Panc1 (cell line): ENCODE measurements at regions not wholly inside any gene's neighbourhood (a gene's known extent, or its start where the extent isn't known, plus 50 kb on each side); places are given as distances from the start of the nearest gene placed in this dataset.

Experiments used
- ATAC-seq: fragments of 200-7000 bp; cut with Tn5 transposase; 2 replicates; pipeline ENCODE4 v1.9.1; 2020; ENCODE audit warnings: mild to moderate bottlenecking, moderate library complexity
- BruUV-seq: library from RNA; stranded (reverse); fragments of 400-500 nt; replicated peaks from 2 replicates; lab custom pipeline; 2021; lab: Mats Ljungman, UMichigan
- CTCF ChIA-PET: fragments of 300-600 bp; sonication (Branson Sonifier 250); formaldehyde crosslinking; loops from one replicate; lab custom pipeline; 2022; ENCODE audit warnings: antibody characterized with exemption; lab: Charles Lee
- POLR2A ChIA-PET: fragments of 300-600 bp; sonication (Branson Sonifier 250); formaldehyde crosslinking; loops from one replicate; lab custom pipeline; 2022; ENCODE audit warnings: antibody characterized with exemption; lab: Charles Lee
- DNase-seq: peaks from one replicate; pipeline ENCODE4 v3.0.0-alpha.2; 2010; ENCODE audit warnings: low read depth, low spot score
- H3K27ac ChIP-seq: 2 replicates; pipeline ENCODE4 v1.5.1; 2011; ENCODE audit warnings: mild to moderate bottlenecking, low read length, inconsistent platforms
- H3K27me3 ChIP-seq: fragments of 200-500 bp; sonication (Bioruptor generic); 2 replicates; pipeline ENCODE4 v1.6.0; 2014; ENCODE audit warnings: low read length, inconsistent platforms; ENCODE audit not compliant: control insufficient read depth, insufficient read depth
- H3K36me3 ChIP-seq: fragments of 200-500 bp; sonication (Bioruptor generic); 2 replicates; pipeline ENCODE4 v1.5.1; 2014; ENCODE audit warnings: inconsistent platforms, mild to moderate bottlenecking, low read length, moderate library complexity; ENCODE audit not compliant: control insufficient read depth, insufficient read depth
- H3K4me1 ChIP-seq: 2 replicates; pipeline ENCODE4 v1.5.1; 2011; ENCODE audit warnings: inconsistent platforms, mild to moderate bottlenecking, low read length, moderate library complexity; ENCODE audit not compliant: control insufficient read depth, insufficient read depth
- H3K4me3 ChIP-seq, 2 experiments: 2 replicates each; pipeline ENCODE4 v1.5.1; 2011 to 2012; ENCODE audit warnings: low read depth in 2 of 2, low read length in 2 of 2, mild to moderate bottlenecking in 2 of 2, inconsistent platforms in 1 of 2, moderate library complexity in 1 of 2
- H3K9me3 ChIP-seq: fragments of 200-500 bp; sonication (Bioruptor generic); 2 replicates; pipeline ENCODE4 v1.5.1; 2014; ENCODE audit warnings: low read depth, mild to moderate bottlenecking, inconsistent platforms, low read length, moderate library complexity; ENCODE audit not compliant: control insufficient read depth, insufficient read depth
- CTCF ChIP-seq: fragments of 450-650 bp; IDR thresholded peaks from 2 replicates; pipeline ENCODE4 v1.5.1; 2017; ENCODE audit warnings: mild to moderate bottlenecking
- POLR2AphosphoS5 ChIP-seq: IDR thresholded peaks from 2 replicates; pipeline ENCODE4 v1.6.1; 2012; ENCODE audit warnings: mild to moderate bottlenecking, low read depth, low read length, moderate library complexity
- REST ChIP-seq, 2 experiments: IDR thresholded peaks; 2 replicates each; pipeline ENCODE4 v1.6.1; 2011 to 2012; ENCODE audit warnings: low read depth in 2 of 2, control low read depth in 1 of 2, low read length in 1 of 2, mild to moderate bottlenecking in 1 of 2, moderate library complexity in 1 of 2; ENCODE audit not compliant: insufficient read depth in 1 of 2
- SIN3A ChIP-seq: IDR thresholded peaks from 2 replicates; pipeline ENCODE4 v1.6.1; 2012; ENCODE audit warnings: low read depth, mild to moderate bottlenecking, low read length, moderate library complexity, borderline replicate concordance; ENCODE audit not compliant: insufficient read depth
- TCF7L2 ChIP-seq: IDR thresholded peaks from 2 replicates; pipeline ENCODE4 v1.6.1; 2011; ENCODE audit warnings: mild to moderate bottlenecking, low read depth, low read length, inconsistent platforms
- in situ Hi-C: cut with HindIII; loops from 2 replicates; pipeline ENCODE4 v1.10.0; 2016; ENCODE audit warnings: low sequenced_read_pairs, low pct_unique_long_range_greater_than_20kb
- intact Hi-C: fragments of 100-400 bp; cut with micrococcal nuclease; formaldehyde crosslinking; loops from one replicate; pipeline ENCODE4 v1.10.0; 2022; ENCODE audit not compliant: unreplicated experiment

DNA sequence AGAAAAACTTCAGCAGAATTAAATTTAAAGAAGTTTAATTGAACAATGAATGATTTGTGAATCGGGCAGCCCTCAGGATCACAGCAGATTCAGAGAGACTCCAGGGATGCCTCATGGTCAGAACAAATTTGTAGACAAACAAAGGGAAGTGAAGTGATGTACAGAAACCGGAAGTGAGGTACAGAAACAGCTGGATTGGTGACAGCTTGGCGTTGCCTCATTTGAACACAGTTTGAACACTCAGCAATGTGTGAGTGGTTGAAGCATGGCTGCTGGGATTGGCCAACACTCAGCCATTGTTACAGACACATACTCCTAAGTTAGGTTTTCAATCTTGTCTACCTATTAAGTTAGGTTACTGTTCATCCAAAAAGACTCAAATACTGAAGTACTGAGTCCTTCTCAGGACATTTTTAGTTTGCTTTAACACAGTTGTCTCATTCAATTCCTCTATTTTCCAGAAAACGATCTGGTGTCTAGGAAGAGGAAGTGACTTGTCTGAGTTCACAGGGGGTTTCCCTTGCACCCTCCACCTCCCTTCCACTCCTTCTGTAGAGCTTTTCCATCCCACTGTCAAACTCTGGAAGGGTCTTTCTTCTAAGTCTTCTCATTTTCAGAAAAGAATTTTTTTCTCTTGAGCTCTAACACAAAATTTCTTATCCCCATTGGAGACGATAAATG is 137.9 kb downstream of the SLC4A3 start:
- Histone ChIP-seq H3K36me3 (no peaks in the 10 kb centered on the region), H3K9me3 (no peaks in the 10 kb centered on the region), H3K27me3 (no peaks in the 10 kb centered on the region; the same call in 1 of the 2 replicates), H3K27ac (no peak overlapping the region), H3K4me1 (no peaks in the 10 kb centered on the region), H3K4me3 (no peak overlapping the region)
- intact Hi-C loops (no loop called here), in situ Hi-C loops (no loop called here)
- DNase-seq = no peak
- ATAC-seq = no peak
- POLR2A ChIA-PET = no interaction called here
- CTCF ChIA-PET = no interaction called here
- BruUV-seq = no TSS peak
- TF ChIP-seq POLR2AphosphoS5 (no peak), TCF7L2 (no peak), SIN3A (no peak)

DNA sequence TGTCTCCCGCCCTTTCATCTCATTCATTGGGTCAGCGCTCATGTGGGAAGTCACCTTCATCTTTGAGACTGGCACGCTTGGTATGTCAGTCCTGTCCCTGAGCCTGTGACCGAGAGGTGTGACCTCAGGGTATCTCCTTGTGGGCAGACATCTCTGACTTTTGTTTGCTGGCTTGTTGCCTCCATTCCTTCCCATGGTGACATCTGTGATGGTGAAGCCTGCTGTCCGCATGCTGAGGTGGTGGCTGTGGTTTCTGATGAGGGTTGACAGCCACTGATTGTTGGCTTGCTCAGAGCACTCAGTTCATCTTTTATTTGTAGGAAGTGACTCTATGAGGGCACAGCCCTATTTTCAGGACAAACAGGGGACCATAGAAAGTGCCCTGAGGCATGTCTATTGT is 139.2 kb downstream of the SLC4A3 start:
- H3K9me3 ChIP-seq = no peaks in the 10 kb centered on the region
- TF ChIP-seq TCF7L2 (no peak), POLR2AphosphoS5 (no peak)
- no TSS peak for BruUV-seq
- in situ Hi-C loops = no loop called here
- intact Hi-C loops = no loop called here
- no peaks in the 10 kb centered on the region for H3K4me1 ChIP-seq
- ChIA-PET CTCF (no interaction called here), POLR2A (no interaction called here)
- H3K4me3 ChIP-seq = no peak overlapping the region
- no peaks in the 10 kb centered on the region for H3K27me3 ChIP-seq
- H3K36me3 ChIP-seq = no peaks in the 10 kb centered on the region
- ATAC-seq (no peak), DNase-seq (no peak)
- H3K27ac ChIP-seq = no peak overlapping the region

- Histone ChIP-seq H3K27me3 (no peaks in the 10 kb centered on the region), H3K4me1 (no peaks in the 10 kb centered on the region; the same call in 1 of the 2 replicates), H3K27ac (no peak overlapping the region), H3K9me3 (no peaks in the 10 kb centered on the region), H3K36me3 (no peaks in the 10 kb centered on the region), H3K4me3 (no peak overlapping the region)
- CTCF ChIA-PET = no interaction called here
- intact Hi-C loops = no loop called here
- DNase-seq (no peak), ATAC-seq (no peak)
- BruUV-seq = no TSS peak
- TF ChIP-seq SIN3A (no peak), REST (IDR thresholded peaks at IDR 0.05; ENCODE audit: insufficient read depth in 1 of 2, low read depth in 2 of 2, low read length in 1 of 2) (no peak), TCF7L2 (no peak), POLR2AphosphoS5 (no peak), CTCF (no peak)
- in situ Hi-C loops = no loop called here
- POLR2A ChIA-PET = no interaction called here
Observed at GRCh38 chr2:219769090-219769910, 141.9 kb downstream of the SLC4A3 start.
